ENCODE measurements at regions not wholly inside any gene's neighbourhood (a gene's known extent, or its start where the extent isn't known, plus 50 kb on each side); places are given as distances from the start of the nearest gene placed in this dataset.

GRCh38 chr17:14494161-14494560, 193.3 kb downstream of the HS3ST3B1 start:
- Histone ChIP-seq H3K4me1 (ENCODE audit: control insufficient read depth, insufficient read depth, low read length) (no peaks in the 10 kb centered on the region), H3K36me3 (ENCODE audit: control insufficient read depth, insufficient read depth, low read length) (no peaks in the 10 kb centered on the region), H3K4me3 (ENCODE audit: low read depth, low read length) (no peak overlapping the region), H3K27ac (ENCODE audit: low read depth, low read length) (no peak overlapping the region), H3K9ac (ENCODE audit: low read length) (no peak overlapping the region), H3K9me3 (ENCODE audit: control insufficient read depth, insufficient read depth, low read depth, low read length) (peaks cover 4% of the 10 kb centered on the region; the same call in 1 of the 2 replicates), H3K27me3 (ENCODE audit: control insufficient read depth, insufficient read depth, low read length) (no peaks in the 10 kb centered on the region)

GRCh38 chr17:14489986-14490385, 189.1 kb downstream of the HS3ST3B1 start:
- H3K27ac ChIP-seq (ENCODE audit: low read depth, low read length): no peak overlapping the region
- H3K9me3 ChIP-seq (ENCODE audit: control insufficient read depth, insufficient read depth, low read depth, low read length): no peaks in the 10 kb centered on the region
- H3K36me3 ChIP-seq (ENCODE audit: control insufficient read depth, insufficient read depth, low read length): no peaks in the 10 kb centered on the region
- no peak overlapping the region for H3K9ac ChIP-seq (ENCODE audit: low read length)
- no peak overlapping the region for H3K4me3 ChIP-seq (ENCODE audit: low read depth, low read length)
- H3K4me1 ChIP-seq (ENCODE audit: control insufficient read depth, insufficient read depth, low read length): no peaks in the 10 kb centered on the region
- H3K27me3 ChIP-seq (ENCODE audit: control insufficient read depth, insufficient read depth, low read length): no peaks in the 10 kb centered on the region

GRCh38 chr17:14488958-14489550, 188.2 kb downstream of the HS3ST3B1 start:
- no peak overlapping the region for H3K9ac ChIP-seq (ENCODE audit: low read length)
- no peaks in the 10 kb centered on the region for H3K9me3 ChIP-seq (ENCODE audit: control insufficient read depth, insufficient read depth, low read depth, low read length)
- no peak overlapping the region for H3K4me3 ChIP-seq (ENCODE audit: low read depth, low read length)
- no peak overlapping the region for H3K27ac ChIP-seq (ENCODE audit: low read depth, low read length)
- H3K4me1 ChIP-seq (ENCODE audit: control insufficient read depth, insufficient read depth, low read length): peaks cover 3% of the 10 kb centered on the region; the same call in 1 of the 2 replicates
- H3K36me3 ChIP-seq (ENCODE audit: control insufficient read depth, insufficient read depth, low read length): no peaks in the 10 kb centered on the region
- H3K27me3 ChIP-seq (ENCODE audit: control insufficient read depth, insufficient read depth, low read length): no peaks in the 10 kb centered on the region

GRCh38 chr17:14487068-14487467, 186.2 kb downstream of the HS3ST3B1 start:
- H3K9ac ChIP-seq (ENCODE audit: low read length): no peak overlapping the region
- no peaks in the 10 kb centered on the region for H3K9me3 ChIP-seq (ENCODE audit: control insufficient read depth, insufficient read depth, low read depth, low read length)
- H3K4me3 ChIP-seq (ENCODE audit: low read depth, low read length): no peak overlapping the region
- H3K27ac ChIP-seq (ENCODE audit: low read depth, low read length): no peak overlapping the region
- no peaks in the 10 kb centered on the region for H3K27me3 ChIP-seq (ENCODE audit: control insufficient read depth, insufficient read depth, low read length)
- peaks cover 3% of the 10 kb centered on the region; the same call in 1 of the 2 replicates for H3K4me1 ChIP-seq (ENCODE audit: control insufficient read depth, insufficient read depth, low read length)
- H3K36me3 ChIP-seq (ENCODE audit: control insufficient read depth, insufficient read depth, low read length): no peaks in the 10 kb centered on the region

- Histone ChIP-seq H3K27ac (ENCODE audit: low read depth, low read length) (no peak overlapping the region), H3K4me1 (ENCODE audit: control insufficient read depth, insufficient read depth, low read length) (peaks cover 3% of the 10 kb centered on the region; the same call in 1 of the 2 replicates), H3K36me3 (ENCODE audit: control insufficient read depth, insufficient read depth, low read length) (no peaks in the 10 kb centered on the region), H3K9ac (ENCODE audit: low read length) (no peak overlapping the region), H3K4me3 (ENCODE audit: low read depth, low read length) (no peak overlapping the region), H3K27me3 (ENCODE audit: control insufficient read depth, insufficient read depth, low read length) (no peaks in the 10 kb centered on the region), H3K9me3 (ENCODE audit: control insufficient read depth, insufficient read depth, low read depth, low read length) (peaks cover 3% of the 10 kb centered on the region; the same call in 1 of the 2 replicates)
These were observed 181.8 kb downstream of the HS3ST3B1 start for GRCh38 chr17:14482715-14483114.

- Histone ChIP-seq H3K27ac (ENCODE audit: low read depth, low read length) (no peak overlapping the region), H3K4me3 (ENCODE audit: low read depth, low read length) (no peak overlapping the region), H3K9ac (ENCODE audit: low read length) (no peak overlapping the region), H3K27me3 (ENCODE audit: control insufficient read depth, insufficient read depth, low read length) (no peaks in the 10 kb centered on the region), H3K9me3 (ENCODE audit: control insufficient read depth, insufficient read depth, low read depth, low read length) (peaks cover 6% of the 10 kb centered on the region; the same call in 1 of the 2 replicates), H3K36me3 (ENCODE audit: control insufficient read depth, insufficient read depth, low read length) (no peaks in the 10 kb centered on the region), H3K4me1 (ENCODE audit: control insufficient read depth, insufficient read depth, low read length) (peaks cover 3% of the 10 kb centered on the region; the same call in 1 of the 2 replicates)
These were observed 180.8 kb downstream of the HS3ST3B1 start for GRCh38 chr17:14481664-14482063.

- Histone ChIP-seq H3K4me3 (ENCODE audit: low read depth, low read length) (no peak overlapping the region), H3K9ac (ENCODE audit: low read length) (no peak overlapping the region), H3K4me1 (ENCODE audit: control insufficient read depth, insufficient read depth, low read length) (0 out of 2 replicates have a peak, but pooled peaks cover 4% of the 10 kb centered on the region), H3K27ac (ENCODE audit: low read depth, low read length) (no peak overlapping the region), H3K9me3 (ENCODE audit: control insufficient read depth, insufficient read depth, low read depth, low read length) (peaks cover 6% of the 10 kb centered on the region; the same call in 1 of the 2 replicates), H3K27me3 (ENCODE audit: control insufficient read depth, insufficient read depth, low read length) (no peaks in the 10 kb centered on the region), H3K36me3 (ENCODE audit: control insufficient read depth, insufficient read depth, low read length) (no peaks in the 10 kb centered on the region)
These were observed 173.7 kb downstream of the HS3ST3B1 start for GRCh38 chr17:14474591-14474990.

GRCh38 chr17:14471052-14471451, 170.2 kb downstream of the HS3ST3B1 start:
- Histone ChIP-seq H3K4me3 (ENCODE audit: low read depth, low read length) (no peak overlapping the region), H3K36me3 (ENCODE audit: control insufficient read depth, insufficient read depth, low read length) (no peaks in the 10 kb centered on the region), H3K27ac (ENCODE audit: low read depth, low read length) (no peak overlapping the region), H3K27me3 (ENCODE audit: control insufficient read depth, insufficient read depth, low read length) (no peaks in the 10 kb centered on the region), H3K9me3 (ENCODE audit: control insufficient read depth, insufficient read depth, low read depth, low read length) (peaks cover 2% of the 10 kb centered on the region; the same call in 1 of the 2 replicates), H3K9ac (ENCODE audit: low read length) (no peak overlapping the region), H3K4me1 (ENCODE audit: control insufficient read depth, insufficient read depth, low read length) (0 out of 2 replicates have a peak, but pooled peaks cover 4% of the 10 kb centered on the region)

GRCh38 chr17:14470417-14470816, 169.5 kb downstream of the HS3ST3B1 start:
- Histone ChIP-seq H3K4me1 (ENCODE audit: control insufficient read depth, insufficient read depth, low read length) (0 out of 2 replicates have a peak, but pooled peaks cover 4% of the 10 kb centered on the region), H3K9me3 (ENCODE audit: control insufficient read depth, insufficient read depth, low read depth, low read length) (peaks cover 4% of the 10 kb centered on the region; the same call in 1 of the 2 replicates), H3K27ac (ENCODE audit: low read depth, low read length) (no peak overlapping the region), H3K36me3 (ENCODE audit: control insufficient read depth, insufficient read depth, low read length) (no peaks in the 10 kb centered on the region), H3K4me3 (ENCODE audit: low read depth, low read length) (no peak overlapping the region), H3K9ac (ENCODE audit: low read length) (no peak overlapping the region), H3K27me3 (ENCODE audit: control insufficient read depth, insufficient read depth, low read length) (no peaks in the 10 kb centered on the region)

GRCh38 chr17:14469971-14470370, 169.1 kb downstream of the HS3ST3B1 start:
- H3K36me3 ChIP-seq (ENCODE audit: control insufficient read depth, insufficient read depth, low read length): no peaks in the 10 kb centered on the region
- 0 out of 2 replicates have a peak, but pooled peaks cover 4% of the 10 kb centered on the region for H3K4me1 ChIP-seq (ENCODE audit: control insufficient read depth, insufficient read depth, low read length)
- no peak overlapping the region for H3K4me3 ChIP-seq (ENCODE audit: low read depth, low read length)
- H3K27me3 ChIP-seq (ENCODE audit: control insufficient read depth, insufficient read depth, low read length): no peaks in the 10 kb centered on the region
- H3K9ac ChIP-seq (ENCODE audit: low read length): no peak overlapping the region
- peaks cover 4% of the 10 kb centered on the region; the same call in 1 of the 2 replicates for H3K9me3 ChIP-seq (ENCODE audit: control insufficient read depth, insufficient read depth, low read depth, low read length)
- no peak overlapping the region for H3K27ac ChIP-seq (ENCODE audit: low read depth, low read length)

- H3K4me1 ChIP-seq (ENCODE audit: control insufficient read depth, insufficient read depth, low read length): 0 out of 2 replicates have a peak, but pooled peaks cover 4% of the 10 kb centered on the region
- no peak overlapping the region for H3K9ac ChIP-seq (ENCODE audit: low read length)
- H3K4me3 ChIP-seq (ENCODE audit: low read depth, low read length): no peak overlapping the region
- H3K27ac ChIP-seq (ENCODE audit: low read depth, low read length): no peak overlapping the region
- H3K9me3 ChIP-seq (ENCODE audit: control insufficient read depth, insufficient read depth, low read depth, low read length): peaks cover 4% of the 10 kb centered on the region; the same call in 1 of the 2 replicates
- no peaks in the 10 kb centered on the region for H3K27me3 ChIP-seq (ENCODE audit: control insufficient read depth, insufficient read depth, low read length)
- H3K36me3 ChIP-seq (ENCODE audit: control insufficient read depth, insufficient read depth, low read length): no peaks in the 10 kb centered on the region
These were observed 168.0 kb downstream of the HS3ST3B1 start for GRCh38 chr17:14468858-14469257.
